CD4-positive, alpha-beta memory T cell (primary cell): ENCODE measurements at regions not wholly inside any gene's neighbourhood (a gene's known extent, or its start where the extent isn't known, plus 50 kb on each side); places are given as distances from the start of the nearest gene placed in this dataset.
"Not testable (repeated sequence)": the region's sequence is repeated elsewhere in the genome, so short reads cannot be mapped to it uniquely, and the experiment has no call there.

Experiments
- CTCF ChIA-PET: fragments of 350-600 bp; sonication (Branson Sonifier 250); formaldehyde crosslinking; loops from one replicate; lab custom pipeline; 2021; ENCODE audit warnings: inconsistent platforms; ENCODE audit not compliant: partially characterized antibody; lab: Charles Lee
- POLR2A ChIA-PET: fragments of 350-600 bp; sonication (Branson Sonifier 250); formaldehyde crosslinking; loops from one replicate; lab custom pipeline; 2021; ENCODE audit not compliant: partially characterized antibody; lab: Charles Lee
- DNase-seq, 5 donors: peaks; one replicate each; pipeline versions ENCODE4 v3.0.0 to v3.0.0-alpha.2; 2020 to 2022; ENCODE audit warnings: mixed read lengths in 1 of 5
- H3K27ac ChIP-seq: one replicate; pipeline ENCODE4 v1.7.0; 2013; ENCODE audit warnings: low read depth, low read length
- H3K27me3 ChIP-seq: 2 replicates; pipeline ENCODE4 v1.7.0; 2013; ENCODE audit warnings: mild to moderate bottlenecking, low read length, moderate library complexity; ENCODE audit not compliant: insufficient read depth
- H3K36me3 ChIP-seq: 2 replicates; pipeline ENCODE4 v1.7.0; 2013; ENCODE audit warnings: mild to moderate bottlenecking, low read length, moderate library complexity; ENCODE audit not compliant: insufficient read depth
- H3K4me1 ChIP-seq: 2 replicates; pipeline ENCODE4 v1.7.0; 2013; ENCODE audit warnings: mild to moderate bottlenecking, low read length, moderate library complexity; ENCODE audit not compliant: insufficient read depth
- H3K4me3 ChIP-seq, 2 donors: one replicate each; pipeline ENCODE4 v1.7.0; 2013; ENCODE audit warnings: low read length in 2 of 2, mild to moderate bottlenecking in 1 of 2
- H3K9me3 ChIP-seq, 2 donors: one replicate each; pipeline ENCODE4 v1.7.0; 2013; ENCODE audit warnings: low read length in 2 of 2, control low read depth in 1 of 2; ENCODE audit not compliant: control insufficient read depth in 1 of 2
- H3K27ac Mint-ChIP-seq, 7 donors: one replicate each; pipeline ENCODE4 v1.8.0; 2020 to 2021; ENCODE audit warnings: mixed read lengths in 7 of 7, mild to moderate bottlenecking in 6 of 7, inconsistent platforms in 3 of 7, moderate library complexity in 3 of 7
- H3K27me3 Mint-ChIP-seq, 2 donors: one replicate each; pipeline ENCODE4 v1.8.0; 2020 to 2021; ENCODE audit warnings: mixed read lengths in 2 of 2
- H3K36me3 Mint-ChIP-seq, 2 donors: one replicate each; pipeline ENCODE4 v1.8.0; 2020 to 2021; ENCODE audit warnings: mixed read lengths in 2 of 2, inconsistent platforms in 1 of 2, mild to moderate bottlenecking in 1 of 2
- H3K4me1 Mint-ChIP-seq, 4 donors: one replicate each; pipeline ENCODE4 v1.8.0; 2020 to 2021; ENCODE audit warnings: mixed read lengths in 4 of 4, mild to moderate bottlenecking in 1 of 4
- H3K4me3 Mint-ChIP-seq, 8 donors: one replicate each; pipeline ENCODE4 v1.8.0; 2020 to 2021; ENCODE audit warnings: mixed read lengths in 8 of 8, mild to moderate bottlenecking in 7 of 8, moderate library complexity in 6 of 8, inconsistent platforms in 3 of 8
- H3K9me3 Mint-ChIP-seq, 8 donors: one replicate each; pipeline ENCODE4 v1.8.0; 2020 to 2021; ENCODE audit warnings: mixed read lengths in 8 of 8, mild to moderate bottlenecking in 5 of 8, inconsistent platforms in 3 of 8, moderate library complexity in 1 of 8
- intact Hi-C: fragments of 100-400 bp; cut with micrococcal nuclease; formaldehyde crosslinking; loops from one replicate; pipeline ENCODE4 v1.15.1; 2023

DNA sequence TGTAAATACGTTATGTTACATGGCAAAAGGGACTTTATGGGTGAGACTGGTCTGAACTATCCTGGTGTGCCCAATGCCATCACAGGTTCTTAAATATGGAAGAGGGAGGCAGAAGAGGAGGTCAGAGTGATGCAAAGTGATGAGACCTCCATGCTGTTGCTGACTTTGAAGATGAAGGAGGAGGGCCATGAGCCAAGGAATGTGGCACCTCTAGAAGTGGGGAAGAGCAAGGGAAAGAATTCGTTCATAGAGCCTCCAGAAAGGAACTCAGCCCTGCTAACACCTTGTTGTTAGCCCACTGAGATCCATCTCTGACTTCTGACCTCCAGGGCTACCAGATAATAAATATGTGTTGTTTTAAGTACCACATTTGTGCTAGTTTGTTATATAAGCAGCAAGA, 462.0 kb downstream of the RPS6KC1 start:
- no peak overlapping the region for H3K4me3 Mint-ChIP-seq
- peaks cover 2% of the 10 kb centered on the region in 2 donors for H3K27me3 Mint-ChIP-seq
- no peaks in the 10 kb centered on the region for H3K4me1 ChIP-seq
- intact Hi-C loops, result no loop called here
- H3K27me3 ChIP-seq, result no peaks in the 10 kb centered on the region
- H3K9me3 Mint-ChIP-seq, result peaks cover 0 to 6% (median 2%) of the 10 kb centered on the region in 8 donors
- no peak overlapping the region for H3K4me3 ChIP-seq
- no peaks in the 10 kb centered on the region for H3K36me3 ChIP-seq
- no peaks in the 10 kb centered on the region for H3K4me1 Mint-ChIP-seq
- H3K27ac Mint-ChIP-seq, result no peak overlapping the region
- ChIA-PET CTCF (no interaction called here), POLR2A (no interaction called here)
- H3K9me3 ChIP-seq, result no peaks in the 10 kb centered on the region
- no peaks in the 10 kb centered on the region for H3K36me3 Mint-ChIP-seq
- no peak for DNase-seq
- no peak overlapping the region for H3K27ac ChIP-seq

DNA sequence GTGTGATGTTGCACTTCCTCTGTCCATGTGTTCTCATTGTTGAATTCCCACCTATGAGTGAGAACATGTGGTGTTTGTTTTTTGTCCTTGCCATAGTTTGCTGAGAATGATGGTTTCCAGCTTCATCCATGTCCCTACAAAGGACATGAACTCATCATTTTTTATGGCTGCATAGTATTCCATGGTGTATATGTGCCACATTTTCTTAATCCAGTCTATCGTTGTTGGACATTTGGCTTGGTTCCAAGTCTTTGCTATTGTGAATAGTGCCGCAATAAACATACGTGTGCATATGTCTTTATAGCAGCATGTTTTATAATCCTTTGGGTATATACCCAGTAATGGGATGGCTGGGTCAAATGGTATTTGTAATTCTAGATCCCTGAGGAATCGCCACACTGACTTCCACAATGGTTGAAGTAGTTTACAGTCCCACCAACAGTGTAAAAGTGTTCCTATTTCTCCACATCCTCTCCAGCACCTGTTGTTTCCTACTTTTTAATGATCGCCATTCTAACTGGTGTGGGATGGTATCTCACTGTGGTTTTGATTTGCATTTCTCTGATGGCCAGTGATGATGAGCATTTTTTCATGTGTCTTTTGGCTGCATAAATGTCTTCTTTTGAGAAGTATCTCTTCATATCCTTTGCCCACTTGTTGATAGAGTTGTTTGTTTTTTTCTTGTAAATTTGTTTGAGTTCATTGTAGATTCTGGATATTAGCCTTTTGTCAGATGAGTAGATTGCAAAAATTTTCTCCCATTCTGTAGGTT, 463.6 kb downstream of the RPS6KC1 start:
- intact Hi-C loops, CTCF ChIA-PET: not testable (repeated sequence)

GRCh38 chr1:213519098-213519497, 468.1 kb downstream of the RPS6KC1 start:
- H3K36me3 ChIP-seq, result no peaks in the 10 kb centered on the region
- CTCF ChIA-PET, result no interaction called here
- no peak overlapping the region for H3K27ac ChIP-seq
- no peak overlapping the region for H3K4me3 ChIP-seq
- no peak overlapping the region for H3K4me3 Mint-ChIP-seq
- H3K27me3 Mint-ChIP-seq, result peaks cover 3 to 11% of the 10 kb centered on the region in 2 donors
- intact Hi-C loops, result no loop called here
- no peaks in the 10 kb centered on the region for H3K36me3 Mint-ChIP-seq
- H3K4me1 ChIP-seq, result no peaks in the 10 kb centered on the region
- POLR2A ChIA-PET, result no interaction called here
- peaks cover 0 to 16% (median 7%) of the 10 kb centered on the region in 8 donors for H3K9me3 Mint-ChIP-seq
- no peaks in the 10 kb centered on the region for H3K27me3 ChIP-seq
- no peak for DNase-seq
- H3K4me1 Mint-ChIP-seq, result no peaks in the 10 kb centered on the region
- H3K27ac Mint-ChIP-seq, result no peak overlapping the region
- H3K9me3 ChIP-seq, result no peaks in the 10 kb centered on the region

More for the DNA sequence above, 463.6 kb downstream of the RPS6KC1 start:
- H3K27me3 Mint-ChIP-seq, H3K4me1 ChIP-seq, H3K4me3 ChIP-seq, H3K27ac Mint-ChIP-seq, H3K36me3 ChIP-seq, POLR2A ChIA-PET, H3K9me3 ChIP-seq, H3K27ac ChIP-seq, DNase-seq, H3K27me3 ChIP-seq, H3K4me3 Mint-ChIP-seq, H3K4me1 Mint-ChIP-seq, H3K36me3 Mint-ChIP-seq: not testable (repeated sequence)
- peaks cover 0 to 11% (median 5%) of the 10 kb centered on the region in 8 donors for H3K9me3 Mint-ChIP-seq

- no peaks in the 10 kb centered on the region for H3K27me3 ChIP-seq
- POLR2A ChIA-PET, result no interaction called here
- H3K9me3 ChIP-seq, result no peaks in the 10 kb centered on the region
- no peaks in the 10 kb centered on the region for H3K36me3 ChIP-seq
- intact Hi-C loops, result no loop called here
- Mint-ChIP-seq H3K36me3 (no peaks in the 10 kb centered on the region), H3K27ac (no peak overlapping the region), H3K4me1 (no peaks in the 10 kb centered on the region), H3K9me3 (peaks cover 0 to 14% (median 4%) of the 10 kb centered on the region in 8 donors), H3K27me3 (peaks cover 3 to 11% of the 10 kb centered on the region in 2 donors), H3K4me3 (no peak overlapping the region)
- CTCF ChIA-PET, result no interaction called here
- no peak overlapping the region for H3K4me3 ChIP-seq
- no peak overlapping the region for H3K27ac ChIP-seq
- no peak for DNase-seq
- no peaks in the 10 kb centered on the region for H3K4me1 ChIP-seq
Measured at GRCh38 chr1:213521206-213521605, 466.6 kb upstream of the PROX1 start.

- CTCF ChIA-PET, result no interaction called here
- intact Hi-C loops, result no loop called here
Measured at GRCh38 chr1:213523781-213524398, 463.9 kb upstream of the PROX1 start.

GRCh38 chr1:213526306-213526705, 461.5 kb upstream of the PROX1 start:
- peaks cover 0 to 8% of the 10 kb centered on the region in 2 donors for H3K27me3 Mint-ChIP-seq
- H3K36me3 ChIP-seq, result no peaks in the 10 kb centered on the region
- no peak for DNase-seq
- no peak overlapping the region for H3K4me3 Mint-ChIP-seq
- intact Hi-C loops, result no loop called here
- no peaks in the 10 kb centered on the region for H3K4me1 Mint-ChIP-seq
- H3K9me3 Mint-ChIP-seq, result peaks cover 0 to 8% (median 2%) of the 10 kb centered on the region in 8 donors
- no peaks in the 10 kb centered on the region for H3K36me3 Mint-ChIP-seq
- no peaks in the 10 kb centered on the region for H3K27me3 ChIP-seq
- H3K4me3 ChIP-seq, result no peak overlapping the region
- CTCF ChIA-PET, result no interaction called here
- H3K27ac ChIP-seq, result no peak overlapping the region
- no peaks in the 10 kb centered on the region for H3K9me3 ChIP-seq
- H3K27ac Mint-ChIP-seq, result no peak overlapping the region
- no peaks in the 10 kb centered on the region for H3K4me1 ChIP-seq
- POLR2A ChIA-PET, result no interaction called here

More at GRCh38 chr1:213523781-213524398, 463.9 kb upstream of the PROX1 start:
- Mint-ChIP-seq H3K4me1 (no peaks in the 10 kb centered on the region), H3K36me3 (no peaks in the 10 kb centered on the region), H3K9me3 (peaks cover 0 to 14% (median 4%) of the 10 kb centered on the region in 8 donors), H3K27ac (no peak overlapping the region), H3K4me3 (no peak overlapping the region), H3K27me3 (peaks cover 3 to 10% of the 10 kb centered on the region in 2 donors)
- Histone ChIP-seq H3K27me3 (no peaks in the 10 kb centered on the region), H3K36me3 (no peaks in the 10 kb centered on the region), H3K27ac (no peak overlapping the region), H3K4me1 (no peaks in the 10 kb centered on the region), H3K9me3 (no peaks in the 10 kb centered on the region), H3K4me3 (no peak overlapping the region)
- POLR2A ChIA-PET, result no interaction called here
- no peak for DNase-seq

DNA sequence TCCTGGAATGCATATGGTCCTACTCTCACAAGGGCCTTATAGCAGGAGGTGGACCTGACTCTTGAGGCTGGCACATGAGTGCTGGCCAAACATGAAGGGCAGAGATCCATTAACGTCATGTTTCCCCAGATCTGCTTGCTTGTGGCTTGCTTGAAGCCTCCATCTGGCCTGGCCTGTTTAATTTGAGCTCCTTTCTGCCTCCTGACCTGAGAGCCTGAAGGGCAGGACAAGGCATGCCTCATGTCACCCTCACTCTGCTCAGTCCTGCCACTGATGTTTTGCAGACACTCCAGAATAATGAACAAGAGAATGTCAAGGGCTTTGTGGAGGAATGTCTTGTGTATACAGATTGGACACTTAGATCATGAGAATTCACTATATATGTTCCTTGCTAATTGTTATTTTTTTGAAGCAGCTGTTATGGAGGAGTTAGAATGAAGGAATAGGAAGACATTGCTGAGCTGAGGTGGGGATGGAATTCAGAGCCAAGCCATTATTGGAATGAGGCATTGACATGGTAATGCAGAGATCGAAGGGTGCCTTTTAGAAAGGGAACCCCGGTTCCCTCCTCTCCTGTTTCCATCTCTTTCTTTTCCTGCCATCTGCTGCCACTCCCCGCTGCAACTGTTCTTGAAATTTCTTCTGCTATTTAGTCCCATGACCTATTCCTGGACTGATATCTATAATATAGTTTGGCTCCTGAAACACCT, 457.0 kb upstream of the PROX1 start:
- H3K27me3 ChIP-seq, result no peaks in the 10 kb centered on the region
- no peak overlapping the region for H3K27ac ChIP-seq
- no peaks in the 10 kb centered on the region for H3K4me1 ChIP-seq
- no peak overlapping the region for H3K4me3 ChIP-seq
- ChIA-PET CTCF (no interaction called here), POLR2A (no interaction called here)
- no peaks in the 10 kb centered on the region for H3K9me3 ChIP-seq
- Mint-ChIP-seq H3K27me3 (peaks cover 0 to 3% of the 10 kb centered on the region in 2 donors), H3K9me3 (peaks cover 0 to 2% (median 0%) of the 10 kb centered on the region in 8 donors), H3K4me3 (no peak overlapping the region), H3K27ac (no peak overlapping the region), H3K36me3 (no peaks in the 10 kb centered on the region), H3K4me1 (no peaks in the 10 kb centered on the region)
- H3K36me3 ChIP-seq, result no peaks in the 10 kb centered on the region
- DNase-seq, result no peak
- intact Hi-C loops, result no loop called here
